ENCODE measurements at regions not wholly inside any gene's neighbourhood (a gene's known extent, or its start where the extent isn't known, plus 50 kb on each side); places are given as distances from the start of the nearest gene placed in this dataset.

GRCh38 chr5:17161662-17162061 is 55.8 kb upstream of the BASP1 start:
- Mint-ChIP-seq H3K4me1 (ENCODE audit: low read depth) (peaks cover 40% of the 10 kb centered on the region), H3K27ac (no peak overlapping the region), H3K27me3 (ENCODE audit: insufficient read depth) (no peaks in the 10 kb centered on the region), H3K9me3 (no peaks in the 10 kb centered on the region), H3K4me3 (no peak overlapping the region), H3K36me3 (ENCODE audit: low read depth) (0 out of 2 replicates have a peak, but pooled peaks cover 1% of the 10 kb centered on the region)
- DNase-seq = no peak
- no peak for TF ChIP-seq CTCF (IDR thresholded peaks at IDR 0.05)

- Mint-ChIP-seq H3K27ac (no peak overlapping the region), H3K4me3 (no peak overlapping the region), H3K9me3 (no peaks in the 10 kb centered on the region), H3K27me3 (ENCODE audit: insufficient read depth) (no peaks in the 10 kb centered on the region), H3K4me1 (ENCODE audit: low read depth) (peaks cover 39% of the 10 kb centered on the region), H3K36me3 (ENCODE audit: low read depth) (no peaks in the 10 kb centered on the region)
- DNase-seq = no peak
- no peak for TF ChIP-seq CTCF (IDR thresholded peaks at IDR 0.05)
These were observed 54.2 kb upstream of the BASP1 start for GRCh38 chr5:17163221-17163620.

GRCh38 chr5:17167171-17167891 is 50.1 kb upstream of the BASP1 start:
- no peaks in the 10 kb centered on the region for H3K36me3 Mint-ChIP-seq (ENCODE audit: low read depth)
- no peak overlapping the region for H3K27ac Mint-ChIP-seq
- no peaks in the 10 kb centered on the region for H3K27me3 Mint-ChIP-seq (ENCODE audit: insufficient read depth)
- no peak overlapping the region for H3K4me3 Mint-ChIP-seq
- H3K9me3 Mint-ChIP-seq = no peaks in the 10 kb centered on the region
- TF ChIP-seq CTCF (IDR thresholded peaks at IDR 0.05) = no peak
- DNase-seq = no peak
- H3K4me1 Mint-ChIP-seq (ENCODE audit: low read depth) = peaks cover 51% of the 10 kb centered on the region
